Spleen (tissue), 7 donors: ENCODE measurements at regions not wholly inside any gene's neighbourhood (a gene's known extent, or its start where the extent isn't known, plus 50 kb on each side); places are given as distances from the start of the nearest gene placed in this dataset.

ENCODE experiments used
- POLR2AphosphoS5 ChIP-seq, 3 donors: sonication (generic); formaldehyde crosslinking; IDR thresholded peaks; one replicate each; pipeline ENCODE4 v1.5.1; 2017; ENCODE audit warnings: antibody characterized with exemption in 3 of 3
- TF ChIP-seq, protein P1 (sequence below), 11 experiments: fragments of 200-600 bp in 7 of 11; fragments of 450-650 bp in 4 of 11; sonication (generic) in 4 of 11; IDR thresholded peaks in 8 of 11; conservative IDR thresholded peaks in 3 of 11; 1 replicate in 7 of 11; 2 replicates in 4 of 11; pipeline versions ENCODE4 v1.4.0 to v1.8.0; 2016 to 2021; ENCODE audit warnings: antibody characterized with exemption in 11 of 11, inconsistent platforms in 4 of 11, mild to moderate bottlenecking in 1 of 11
- donor health status: DM: no; HTN: no; CAD: no; lungs with moderate emphysema.
- donor health status: DM: no; HTN: no; CAD: no.
- donor health status: DM: no; HTN: no; CAD: no.

DNA sequence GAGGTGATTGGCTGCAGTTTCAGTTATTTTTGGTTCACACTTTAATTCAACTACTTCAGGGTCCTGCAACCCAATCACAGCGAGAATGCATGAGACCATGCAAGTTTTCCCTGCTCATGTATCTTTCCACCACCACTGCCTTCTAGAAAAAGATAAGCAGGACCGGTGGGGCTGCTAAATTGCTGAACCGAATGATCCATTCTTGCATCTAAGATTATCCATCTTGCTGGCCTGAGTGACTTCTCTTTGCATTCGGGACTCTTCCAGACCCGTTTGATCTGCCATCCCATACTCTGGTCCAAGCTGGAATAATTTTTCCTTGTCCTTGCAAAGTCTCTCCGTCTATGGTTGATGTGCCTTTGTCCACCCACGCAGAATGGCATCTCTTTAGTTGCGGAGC, 56.3 kb upstream of the TP53I11 start:
- TF ChIP-seq, protein P1, sequence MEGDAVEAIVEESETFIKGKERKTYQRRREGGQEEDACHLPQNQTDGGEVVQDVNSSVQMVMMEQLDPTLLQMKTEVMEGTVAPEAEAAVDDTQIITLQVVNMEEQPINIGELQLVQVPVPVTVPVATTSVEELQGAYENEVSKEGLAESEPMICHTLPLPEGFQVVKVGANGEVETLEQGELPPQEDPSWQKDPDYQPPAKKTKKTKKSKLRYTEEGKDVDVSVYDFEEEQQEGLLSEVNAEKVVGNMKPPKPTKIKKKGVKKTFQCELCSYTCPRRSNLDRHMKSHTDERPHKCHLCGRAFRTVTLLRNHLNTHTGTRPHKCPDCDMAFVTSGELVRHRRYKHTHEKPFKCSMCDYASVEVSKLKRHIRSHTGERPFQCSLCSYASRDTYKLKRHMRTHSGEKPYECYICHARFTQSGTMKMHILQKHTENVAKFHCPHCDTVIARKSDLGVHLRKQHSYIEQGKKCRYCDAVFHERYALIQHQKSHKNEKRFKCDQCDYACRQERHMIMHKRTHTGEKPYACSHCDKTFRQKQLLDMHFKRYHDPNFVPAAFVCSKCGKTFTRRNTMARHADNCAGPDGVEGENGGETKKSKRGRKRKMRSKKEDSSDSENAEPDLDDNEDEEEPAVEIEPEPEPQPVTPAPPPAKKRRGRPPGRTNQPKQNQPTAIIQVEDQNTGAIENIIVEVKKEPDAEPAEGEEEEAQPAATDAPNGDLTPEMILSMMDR (IDR thresholded peaks at IDR 0.05 in 8 of 11, conservative IDR thresholded peaks at IDR 0.05 in 3 of 11): no peak
- no peak for TF ChIP-seq POLR2AphosphoS5 (IDR thresholded peaks at IDR 0.05)
